Ectodermal cell (in vitro differentiated cells): ENCODE measurements at regions not wholly inside any gene's neighbourhood (a gene's known extent, or its start where the extent isn't known, plus 50 kb on each side); places are given as distances from the start of the nearest gene placed in this dataset.

ENCODE experiments used
- H3K27ac ChIP-seq: 2 replicates; pipeline ENCODE4 v1.7.0; 2013; ENCODE audit warnings: mild to moderate bottlenecking, low read depth, low read length; ENCODE audit not compliant: insufficient read depth, poor library complexity, severe bottlenecking
- H3K27me3 ChIP-seq: 2 replicates; pipeline ENCODE4 v1.7.0; 2013; ENCODE audit warnings: mild to moderate bottlenecking, low read length; ENCODE audit not compliant: insufficient read depth, control insufficient read depth, poor library complexity, severe bottlenecking
- H3K36me3 ChIP-seq: one replicate; pipeline ENCODE4 v1.7.0; 2013; ENCODE audit warnings: low read length; ENCODE audit not compliant: control insufficient read depth, insufficient read depth
- H3K4me1 ChIP-seq: one replicate; pipeline ENCODE4 v1.7.0; 2013; ENCODE audit warnings: low read length; ENCODE audit not compliant: control insufficient read depth, insufficient read depth
- H3K4me3 ChIP-seq: 2 replicates; pipeline ENCODE4 v1.7.0; 2013; ENCODE audit warnings: low read depth, low read length, control low read depth; ENCODE audit not compliant: insufficient read depth
- H3K9me3 ChIP-seq: 2 replicates; pipeline ENCODE4 v1.7.0; 2013; ENCODE audit warnings: mild to moderate bottlenecking, low read length, moderate library complexity; ENCODE audit not compliant: control insufficient read depth
- whole genome bisulfite sequencing, 2 experiments: methylation state at CpG; one replicate each; pipeline ENCODE4 v1.1.7; 2013; ENCODE audit warnings: missing lambda C conversion rate in 2 of 2; 5-methylcytosine and 5-hydroxymethylcytosine counted together

GRCh38 chr15:62520887-62521286, 355.8 kb upstream of the C2CD4B start:
- Histone ChIP-seq H3K9me3 (no peaks in the 10 kb centered on the region), H3K27me3 (no peaks in the 10 kb centered on the region), H3K4me1 (peaks cover 11% of the 10 kb centered on the region), H3K36me3 (no peaks in the 10 kb centered on the region), H3K27ac (no peak overlapping the region), H3K4me3 (no peak overlapping the region)
- WGBS, 2 experiments, result 58 to 83% methylated on average over 1 to 2 of the region's 2 CpGs

GRCh38 chr15:62521396-62521795, 356.3 kb upstream of the C2CD4B start:
- Histone ChIP-seq H3K4me3 (no peak overlapping the region), H3K4me1 (peaks cover 11% of the 10 kb centered on the region), H3K27me3 (no peaks in the 10 kb centered on the region), H3K36me3 (no peaks in the 10 kb centered on the region), H3K9me3 (no peaks in the 10 kb centered on the region), H3K27ac (no peak overlapping the region)
- WGBS, 2 experiments, result 35 to 46% methylated on average over 2 of the region's 2 CpGs

DNA sequence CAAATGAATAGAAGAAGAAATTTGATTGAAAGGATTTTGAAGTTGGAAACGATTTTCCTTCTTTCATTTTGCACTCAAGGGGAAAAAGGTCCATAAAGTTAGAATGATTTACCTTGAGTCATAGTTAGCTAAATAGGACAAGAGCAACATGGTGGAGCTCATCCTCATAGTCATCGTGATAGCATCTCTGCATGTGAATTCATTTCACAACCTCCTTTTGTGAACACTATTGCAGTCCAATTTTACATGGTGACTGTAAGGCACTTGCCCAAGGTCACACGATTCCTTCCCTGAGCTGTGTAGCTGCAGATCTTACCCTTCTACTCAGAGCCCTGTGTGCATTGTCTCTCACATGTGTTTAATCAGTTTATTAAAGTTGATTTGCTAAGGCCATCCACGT, 359.8 kb upstream of the C2CD4B start:
- no peak overlapping the region for H3K4me3 ChIP-seq
- no peaks in the 10 kb centered on the region for H3K9me3 ChIP-seq
- no peak overlapping the region for H3K27ac ChIP-seq
- WGBS, 2 experiments, result 93 to 95% methylated on average over 4 of the region's 4 CpGs
- peaks cover 11% of the 10 kb centered on the region for H3K4me1 ChIP-seq
- no peaks in the 10 kb centered on the region for H3K36me3 ChIP-seq
- H3K27me3 ChIP-seq, result no peaks in the 10 kb centered on the region

- 82 to 90% methylated on average over 2 of the region's 2 CpGs for WGBS, 2 experiments
- no peaks in the 10 kb centered on the region for H3K36me3 ChIP-seq
- peaks cover under 1% of the 10 kb centered on the region for H3K4me1 ChIP-seq
- no peak overlapping the region for H3K27ac ChIP-seq
- no peaks in the 10 kb centered on the region for H3K9me3 ChIP-seq
- no peaks in the 10 kb centered on the region for H3K27me3 ChIP-seq
- no peak overlapping the region for H3K4me3 ChIP-seq
Observed at GRCh38 chr15:62527387-62527786, 362.3 kb upstream of the C2CD4B start.

DNA sequence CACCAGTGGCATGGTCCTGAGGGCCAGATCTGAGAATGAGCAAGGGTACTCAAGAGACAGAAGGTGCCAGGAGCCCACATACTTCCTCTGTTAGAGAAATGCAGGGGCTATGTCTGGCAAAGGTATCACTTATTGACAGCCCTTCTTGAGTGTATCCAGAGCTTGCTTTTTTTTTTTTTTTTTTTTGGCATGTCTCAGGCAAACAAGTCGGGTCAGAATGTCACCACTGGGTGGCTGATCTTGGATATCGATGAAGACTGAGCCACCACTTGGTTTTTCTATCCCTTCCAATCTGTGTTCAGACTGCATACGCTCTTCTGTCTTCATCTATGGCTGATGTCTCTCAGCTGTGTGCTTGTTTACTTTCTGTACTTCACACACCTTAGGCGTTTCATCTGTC, 363.4 kb upstream of the C2CD4B start:
- WGBS, 2 experiments, result 87 to 89% methylated on average over 4 of the region's 4 CpGs
- Histone ChIP-seq H3K27me3 (no peaks in the 10 kb centered on the region), H3K27ac (no peak overlapping the region), H3K4me3 (no peak overlapping the region), H3K4me1 (no peaks in the 10 kb centered on the region), H3K9me3 (no peaks in the 10 kb centered on the region), H3K36me3 (no peaks in the 10 kb centered on the region)

GRCh38 chr15:62532367-62532766, 367.3 kb upstream of the C2CD4B start:
- Histone ChIP-seq H3K27ac (no peak overlapping the region), H3K27me3 (no peaks in the 10 kb centered on the region), H3K4me1 (no peaks in the 10 kb centered on the region), H3K4me3 (no peak overlapping the region), H3K9me3 (no peaks in the 10 kb centered on the region), H3K36me3 (no peaks in the 10 kb centered on the region)
- 75 to 85% methylated on average over 2 of the region's 2 CpGs for WGBS, 2 experiments

DNA sequence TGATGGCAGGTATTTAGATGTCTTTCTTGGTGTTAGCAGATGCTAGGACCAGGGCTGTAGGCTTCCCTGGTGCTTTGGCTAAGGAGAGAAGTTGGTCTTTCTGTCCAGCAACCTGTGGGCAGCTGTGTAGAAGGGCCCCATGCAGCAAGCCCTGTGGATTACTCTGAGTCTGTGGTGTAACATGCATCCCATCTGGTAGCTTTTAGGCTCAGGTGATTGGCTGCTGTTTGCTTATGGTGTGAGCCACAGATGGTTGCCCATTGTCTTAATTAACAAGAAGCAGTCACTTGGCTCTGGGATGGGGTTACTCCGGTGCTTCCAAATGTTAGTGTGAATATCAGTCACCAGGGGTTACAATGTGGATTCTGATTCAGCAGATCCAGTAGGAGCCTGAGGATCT, 368.6 kb upstream of the C2CD4B start:
- no peaks in the 10 kb centered on the region for H3K4me1 ChIP-seq
- H3K36me3 ChIP-seq, result no peaks in the 10 kb centered on the region
- no peak overlapping the region for H3K27ac ChIP-seq
- H3K27me3 ChIP-seq, result no peaks in the 10 kb centered on the region
- H3K9me3 ChIP-seq, result no peaks in the 10 kb centered on the region
- no peak overlapping the region for H3K4me3 ChIP-seq
- 79 to 81% methylated on average over 1 of the region's 1 CpG for WGBS, 2 experiments

DNA sequence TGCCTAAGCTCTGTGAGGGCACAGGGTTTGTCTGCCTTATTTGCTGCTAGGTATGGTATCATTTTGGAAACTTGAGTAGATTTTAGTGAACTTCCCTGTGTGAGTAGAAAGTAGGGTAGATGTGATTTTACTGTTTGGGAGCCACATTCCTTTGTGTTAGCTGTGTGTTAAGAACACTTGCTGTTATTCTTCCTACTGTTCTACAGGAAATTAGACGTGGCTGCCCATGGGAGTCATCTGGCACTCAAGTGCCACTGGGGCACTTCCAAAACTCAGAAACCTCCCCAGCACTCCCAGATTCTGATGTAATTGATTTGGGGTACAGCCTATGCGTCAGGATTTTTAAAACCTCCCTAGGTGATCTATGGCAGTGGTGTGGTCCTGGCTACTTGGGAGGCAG, 369.9 kb upstream of the C2CD4B start:
- no peaks in the 10 kb centered on the region for H3K36me3 ChIP-seq
- H3K27me3 ChIP-seq, result no peaks in the 10 kb centered on the region
- WGBS, 2 experiments, result 94 to 95% methylated on average over 2 of the region's 2 CpGs
- H3K4me3 ChIP-seq, result no peak overlapping the region
- H3K27ac ChIP-seq, result no peak overlapping the region
- H3K4me1 ChIP-seq, result no peaks in the 10 kb centered on the region
- no peaks in the 10 kb centered on the region for H3K9me3 ChIP-seq

- H3K36me3 ChIP-seq, result no peaks in the 10 kb centered on the region
- H3K27ac ChIP-seq, result no peak overlapping the region
- WGBS, 2 experiments, result 94 to 98% methylated on average over 1 of the region's 1 CpG
- H3K4me3 ChIP-seq, result no peak overlapping the region
- no peaks in the 10 kb centered on the region for H3K27me3 ChIP-seq
- H3K4me1 ChIP-seq, result no peaks in the 10 kb centered on the region
- H3K9me3 ChIP-seq, result no peaks in the 10 kb centered on the region
Observed at GRCh38 chr15:62539236-62539635, 374.2 kb upstream of the C2CD4B start.

DNA sequence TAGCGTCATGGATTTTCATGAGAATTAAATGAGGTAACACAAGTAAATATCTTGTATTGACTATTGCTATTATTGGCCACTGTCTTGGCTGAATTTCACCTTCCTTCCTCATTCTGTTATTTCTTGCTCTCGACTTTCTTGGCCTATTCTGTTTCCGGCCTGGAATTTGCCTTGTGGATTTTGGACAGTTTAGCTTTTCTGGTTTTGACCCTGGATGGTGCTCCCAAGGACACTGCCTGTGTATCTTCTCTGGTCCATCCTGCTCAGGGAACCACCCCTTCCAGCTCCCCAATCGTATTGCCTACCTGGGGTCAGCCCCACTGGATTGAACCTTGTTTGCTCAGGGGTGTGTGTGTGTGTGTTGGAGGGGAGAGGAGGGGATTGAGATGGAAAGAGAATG, 376.2 kb upstream of the C2CD4B start:
- no peaks in the 10 kb centered on the region for H3K36me3 ChIP-seq
- 89 to 94% methylated on average over 4 of the region's 4 CpGs for WGBS, 2 experiments
- no peaks in the 10 kb centered on the region for H3K9me3 ChIP-seq
- H3K27ac ChIP-seq, result no peak overlapping the region
- no peak overlapping the region for H3K4me3 ChIP-seq
- H3K27me3 ChIP-seq, result no peaks in the 10 kb centered on the region
- H3K4me1 ChIP-seq, result no peaks in the 10 kb centered on the region

- Histone ChIP-seq H3K4me3 (no peak overlapping the region), H3K9me3 (no peaks in the 10 kb centered on the region), H3K27ac (no peak overlapping the region), H3K36me3 (no peaks in the 10 kb centered on the region), H3K4me1 (no peaks in the 10 kb centered on the region), H3K27me3 (no peaks in the 10 kb centered on the region)
- 94 to 97% methylated on average over 5 of the region's 6 CpGs for WGBS, 2 experiments
Observed at GRCh38 chr15:62541846-62542245, 376.8 kb upstream of the C2CD4B start.
